Fibroblast of lung (primary cell): ENCODE measurements at regions not wholly inside any gene's neighbourhood (a gene's known extent, or its start where the extent isn't known, plus 50 kb on each side); places are given as distances from the start of the nearest gene placed in this dataset.

Source experiments
- EZH2 ChIP-seq: IDR thresholded peaks from 2 replicates; pipeline ENCODE4 v1.5.1; 2012; ENCODE audit warnings: low read length, control low read depth, mild to moderate bottlenecking; ENCODE audit errors: missing control alignments
- TF ChIP-seq, protein P1 (sequence below), 2 donors: IDR thresholded peaks in 1 of 2; conservative IDR thresholded peaks in 1 of 2; 1 replicate in 1 of 2; 2 replicates in 1 of 2; pipeline ENCODE4 v1.5.1; 2011 to 2012; ENCODE audit warnings: low read length in 2 of 2, control low read depth in 1 of 2, inconsistent platforms in 1 of 2, low read depth in 1 of 2, mild to moderate bottlenecking in 1 of 2

DNA sequence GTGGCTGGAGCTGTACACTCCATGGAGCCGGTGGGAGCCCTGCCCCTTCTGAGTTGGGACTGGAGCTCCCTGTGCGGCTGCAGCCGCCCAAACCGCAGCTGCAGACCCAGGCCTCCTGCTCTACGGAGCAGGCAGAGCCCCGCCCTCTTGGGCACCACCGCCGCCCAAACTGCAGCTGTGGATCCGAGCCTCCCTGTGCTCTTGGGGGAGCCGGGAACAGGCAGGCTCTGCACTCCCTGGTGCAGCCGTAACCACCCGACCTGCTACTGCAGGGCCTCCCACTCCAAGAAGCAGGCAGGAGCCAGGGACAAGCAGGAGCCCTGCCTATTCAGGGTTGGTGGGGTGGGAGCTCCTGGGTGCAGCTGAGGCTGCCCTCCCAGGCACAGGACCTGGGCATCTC, 237.5 kb upstream of the ATP6AP2 start:
- TF ChIP-seq, protein P1, sequence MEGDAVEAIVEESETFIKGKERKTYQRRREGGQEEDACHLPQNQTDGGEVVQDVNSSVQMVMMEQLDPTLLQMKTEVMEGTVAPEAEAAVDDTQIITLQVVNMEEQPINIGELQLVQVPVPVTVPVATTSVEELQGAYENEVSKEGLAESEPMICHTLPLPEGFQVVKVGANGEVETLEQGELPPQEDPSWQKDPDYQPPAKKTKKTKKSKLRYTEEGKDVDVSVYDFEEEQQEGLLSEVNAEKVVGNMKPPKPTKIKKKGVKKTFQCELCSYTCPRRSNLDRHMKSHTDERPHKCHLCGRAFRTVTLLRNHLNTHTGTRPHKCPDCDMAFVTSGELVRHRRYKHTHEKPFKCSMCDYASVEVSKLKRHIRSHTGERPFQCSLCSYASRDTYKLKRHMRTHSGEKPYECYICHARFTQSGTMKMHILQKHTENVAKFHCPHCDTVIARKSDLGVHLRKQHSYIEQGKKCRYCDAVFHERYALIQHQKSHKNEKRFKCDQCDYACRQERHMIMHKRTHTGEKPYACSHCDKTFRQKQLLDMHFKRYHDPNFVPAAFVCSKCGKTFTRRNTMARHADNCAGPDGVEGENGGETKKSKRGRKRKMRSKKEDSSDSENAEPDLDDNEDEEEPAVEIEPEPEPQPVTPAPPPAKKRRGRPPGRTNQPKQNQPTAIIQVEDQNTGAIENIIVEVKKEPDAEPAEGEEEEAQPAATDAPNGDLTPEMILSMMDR (conservative IDR thresholded peaks at IDR 0.05 in 1 of 2, IDR thresholded peaks at IDR 0.05 in 1 of 2; ENCODE audit: low read depth in 1 of 2, low read length in 2 of 2) = no peak
- TF ChIP-seq EZH2 = no peak
